ENCODE measurements at regions not wholly inside any gene's neighbourhood (a gene's known extent, or its start where the extent isn't known, plus 50 kb on each side); places are given as distances from the start of the nearest gene placed in this dataset.

GRCh38 chr3:72593881-72594397 is 254.3 kb downstream of the SHQ1 start:
- H3K9me3 ChIP-seq (replicated peaks), result no peaks in the 10 kb centered on the region
- peaks cover 21% of the 10 kb centered on the region for H3K27me3 ChIP-seq (ENCODE audit: low read depth)
- no peak for DNase-seq
- intact Hi-C loops (cut with micrococcal nuclease), result no loop called here
- H3K4me1 ChIP-seq, result peaks cover 14% of the 10 kb centered on the region
- H3K27ac ChIP-seq (replicated peaks), result no peak overlapping the region
- H3K4me3 ChIP-seq, result no peak overlapping the region
- no peaks in the 10 kb centered on the region for H3K36me3 ChIP-seq
- TF ChIP-seq CTCF (IDR thresholded peaks at IDR 0.05; ENCODE audit: borderline replicate concordance), result no peak

DNA sequence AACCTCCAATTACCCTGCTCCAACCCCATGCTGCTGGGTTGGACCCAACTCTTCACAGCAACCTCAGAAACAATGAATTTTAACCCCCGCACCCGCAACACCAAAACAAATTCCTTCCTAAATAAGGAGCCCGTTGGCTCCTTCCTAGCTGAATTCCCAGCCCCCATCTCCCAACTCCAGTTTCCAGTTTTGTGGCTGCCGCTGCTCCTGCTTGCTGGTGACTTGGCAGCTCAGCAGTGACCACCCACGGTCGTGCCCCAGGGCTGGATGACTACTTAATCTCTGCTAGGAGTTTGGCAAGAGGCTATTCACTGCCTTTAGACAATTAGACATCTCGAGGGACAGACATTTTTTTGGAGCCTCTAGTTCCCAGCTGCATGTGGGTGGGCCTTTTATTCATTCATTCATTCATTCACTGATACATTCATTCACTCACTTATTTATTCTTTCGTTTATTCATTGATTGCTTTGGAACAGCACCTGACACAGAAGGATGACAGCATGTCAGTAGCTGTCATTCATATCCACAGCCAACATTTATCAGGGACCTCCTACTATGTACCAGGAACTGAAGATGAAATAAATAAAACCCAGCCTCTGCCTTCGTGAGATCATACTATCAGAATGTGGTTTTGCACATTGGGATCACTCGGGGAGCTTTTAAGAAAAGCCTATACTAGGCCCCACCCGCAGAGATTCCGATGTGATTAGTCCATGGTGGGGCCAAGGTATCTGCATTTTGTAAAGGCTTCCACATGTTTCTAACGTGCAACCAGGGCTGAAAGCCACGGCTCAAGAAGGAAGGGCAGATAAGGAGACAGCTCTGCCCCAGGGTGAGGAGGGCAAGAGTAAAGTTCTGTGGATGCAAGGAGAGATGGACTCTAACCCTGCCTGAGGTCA is 256.5 kb downstream of the SHQ1 start:
- Histone ChIP-seq H3K4me3 (no peak overlapping the region), H3K27me3 (ENCODE audit: low read depth) (peaks cover 8% of the 10 kb centered on the region), H3K4me1 (peaks cover 8% of the 10 kb centered on the region), H3K9me3 (replicated peaks) (no peaks in the 10 kb centered on the region), H3K27ac (replicated peaks) (no peak overlapping the region), H3K36me3 (no peaks in the 10 kb centered on the region)
- intact Hi-C loops (cut with micrococcal nuclease), result no loop called here
- no peak for TF ChIP-seq CTCF (IDR thresholded peaks at IDR 0.05; ENCODE audit: borderline replicate concordance)
- peak; percentile 20 for DNase-seq

DNA sequence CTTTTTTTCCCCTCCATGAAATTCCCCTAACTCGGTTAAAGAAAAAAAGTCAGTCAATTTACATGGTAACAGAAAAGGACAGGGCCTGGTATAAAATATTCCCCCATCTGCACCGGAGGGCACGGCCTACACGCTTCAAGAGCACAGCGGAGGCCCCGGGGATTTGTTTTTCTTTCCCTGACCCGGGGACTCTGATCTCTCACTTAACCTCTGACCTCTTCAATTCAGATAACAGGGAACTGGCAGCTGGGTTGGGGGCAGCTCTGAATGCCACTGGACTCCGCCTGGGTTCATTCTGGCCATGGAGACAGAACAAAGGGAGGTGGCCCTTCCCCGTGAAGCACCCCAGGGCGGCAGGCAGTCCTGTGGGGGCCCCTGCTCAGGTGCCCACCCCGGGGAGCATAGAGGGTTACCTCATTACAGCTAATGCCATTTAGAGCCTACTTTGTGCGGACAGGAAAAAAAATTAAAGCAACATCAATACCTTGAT is 257.5 kb downstream of the SHQ1 start:
- H3K27me3 ChIP-seq (ENCODE audit: low read depth), result no peaks in the 10 kb centered on the region
- H3K36me3 ChIP-seq, result no peaks in the 10 kb centered on the region
- no peak overlapping the region for H3K27ac ChIP-seq (replicated peaks)
- H3K4me3 ChIP-seq, result no peak overlapping the region
- no peak for TF ChIP-seq CTCF (IDR thresholded peaks at IDR 0.05; ENCODE audit: borderline replicate concordance)
- H3K4me1 ChIP-seq, result peaks cover 8% of the 10 kb centered on the region
- H3K9me3 ChIP-seq (replicated peaks), result no peaks in the 10 kb centered on the region
- intact Hi-C loops (cut with micrococcal nuclease), result no loop called here
- DNase-seq, result no peak

- H3K27ac ChIP-seq (replicated peaks), result no peak overlapping the region
- TF ChIP-seq CTCF (IDR thresholded peaks at IDR 0.05; ENCODE audit: borderline replicate concordance), result no peak
Measured at GRCh38 chr3:72587282-72587681, 261.0 kb downstream of the SHQ1 start.

DNA sequence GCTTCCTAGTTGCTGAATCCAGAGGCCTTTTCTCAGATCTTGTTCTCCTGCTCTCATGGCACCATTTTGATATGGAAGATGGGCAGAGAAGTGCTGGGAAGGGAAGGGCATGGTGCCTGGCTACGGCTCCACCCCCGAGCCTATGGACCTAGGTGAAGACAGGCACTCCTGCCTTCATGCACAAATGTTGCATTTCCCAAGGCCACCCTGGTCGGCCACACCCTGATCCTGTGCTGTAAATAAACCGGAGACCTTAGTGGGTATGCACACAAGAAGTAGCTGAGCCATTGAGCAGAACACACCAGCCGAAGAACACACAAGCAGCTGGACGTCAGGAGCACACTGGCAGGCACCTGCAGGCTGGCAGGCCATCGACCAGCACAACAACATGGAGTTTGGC is 261.6 kb downstream of the SHQ1 start:
- DNase-seq, result no peak
- peaks cover 4% of the 10 kb centered on the region for H3K4me1 ChIP-seq
- intact Hi-C loops (cut with micrococcal nuclease), result no loop called here
- no peak overlapping the region for H3K27ac ChIP-seq (replicated peaks)
- no peaks in the 10 kb centered on the region for H3K27me3 ChIP-seq (ENCODE audit: low read depth)
- no peak overlapping the region for H3K4me3 ChIP-seq
- no peak for TF ChIP-seq CTCF (IDR thresholded peaks at IDR 0.05; ENCODE audit: borderline replicate concordance)
- no peaks in the 10 kb centered on the region for H3K9me3 ChIP-seq (replicated peaks)
- no peaks in the 10 kb centered on the region for H3K36me3 ChIP-seq

More at GRCh38 chr3:72587282-72587681, 261.0 kb downstream of the SHQ1 start:
- Histone ChIP-seq H3K36me3 (no peaks in the 10 kb centered on the region), H3K4me3 (no peak overlapping the region), H3K27me3 (ENCODE audit: low read depth) (no peaks in the 10 kb centered on the region), H3K4me1 (peaks cover 8% of the 10 kb centered on the region), H3K9me3 (replicated peaks) (no peaks in the 10 kb centered on the region)
- intact Hi-C loops (cut with micrococcal nuclease), result no loop called here
- DNase-seq, result no peak
